Esophagus mucosa (tissue), 1 donor: ENCODE measurements at regions not wholly inside any gene's neighbourhood (a gene's known extent, or its start where the extent isn't known, plus 50 kb on each side); places are given as distances from the start of the nearest gene placed in this dataset.

Source experiments
- ATAC-seq: fragments of 200-7000 bp; cut with Tn5 transposase; one replicate; pipeline ENCODE4 v1.9.1; 2020
- donor health status: DM: yes; HTN: yes; CAD: no.

- ATAC-seq: no peak
These were observed 59.8 kb upstream of the HAO2 start for GRCh38 chr1:119308806-119309205.

DNA sequence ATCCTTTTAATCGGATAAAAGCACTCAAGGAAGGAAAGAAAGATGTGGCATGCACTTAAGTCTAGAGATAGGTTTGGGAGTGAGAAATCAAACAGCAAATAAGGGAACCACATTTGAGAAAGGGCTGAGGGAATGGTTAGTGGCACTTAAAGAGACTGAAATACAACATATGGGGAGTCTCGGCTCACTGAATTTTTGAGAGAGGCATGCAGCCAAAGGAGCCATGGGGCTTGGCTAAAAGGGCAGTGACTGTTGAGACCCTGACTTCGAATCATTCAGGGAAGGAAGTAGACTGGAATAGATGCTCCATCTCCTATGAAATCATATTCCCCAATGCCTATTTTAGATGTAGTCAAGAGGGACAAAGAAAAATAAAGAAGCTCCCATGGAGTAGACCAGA lies 58.3 kb upstream of the HAO2 start:
- ATAC-seq: no peak

GRCh38 chr1:119312500-119312899 lies 56.1 kb upstream of the HAO2 start:
- ATAC-seq: no peak

GRCh38 chr1:119314001-119314796 lies 54.4 kb upstream of the HAO2 start:
- no peak for ATAC-seq

DNA sequence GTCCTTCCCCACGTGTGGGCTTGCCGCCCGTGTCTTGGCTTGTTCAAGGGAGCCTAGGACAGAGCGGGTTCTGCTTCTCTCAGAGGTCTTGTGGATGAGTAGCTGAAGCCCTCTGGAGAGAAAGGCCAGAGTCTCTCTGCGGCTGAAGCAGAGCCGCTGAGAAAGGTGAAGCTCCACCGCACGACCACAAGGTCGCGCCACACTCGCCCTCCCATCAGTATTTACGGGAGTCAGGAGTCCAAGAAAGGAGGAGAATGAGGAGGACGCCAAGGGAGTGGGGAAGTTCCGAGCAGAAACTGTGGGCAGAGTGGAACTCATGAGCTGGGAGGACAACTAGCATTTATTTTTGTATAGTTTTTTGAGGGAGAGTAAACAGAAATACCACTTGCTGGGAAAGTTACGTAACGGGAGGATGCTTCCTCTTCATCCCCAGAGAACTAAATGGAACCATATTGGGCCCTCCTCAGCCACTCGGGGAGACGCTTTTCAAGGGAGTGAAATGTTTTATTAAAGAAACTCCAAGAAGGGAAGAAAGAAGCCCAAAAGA lies 51.6 kb upstream of the HAO2 start:
- no peak for ATAC-seq

DNA sequence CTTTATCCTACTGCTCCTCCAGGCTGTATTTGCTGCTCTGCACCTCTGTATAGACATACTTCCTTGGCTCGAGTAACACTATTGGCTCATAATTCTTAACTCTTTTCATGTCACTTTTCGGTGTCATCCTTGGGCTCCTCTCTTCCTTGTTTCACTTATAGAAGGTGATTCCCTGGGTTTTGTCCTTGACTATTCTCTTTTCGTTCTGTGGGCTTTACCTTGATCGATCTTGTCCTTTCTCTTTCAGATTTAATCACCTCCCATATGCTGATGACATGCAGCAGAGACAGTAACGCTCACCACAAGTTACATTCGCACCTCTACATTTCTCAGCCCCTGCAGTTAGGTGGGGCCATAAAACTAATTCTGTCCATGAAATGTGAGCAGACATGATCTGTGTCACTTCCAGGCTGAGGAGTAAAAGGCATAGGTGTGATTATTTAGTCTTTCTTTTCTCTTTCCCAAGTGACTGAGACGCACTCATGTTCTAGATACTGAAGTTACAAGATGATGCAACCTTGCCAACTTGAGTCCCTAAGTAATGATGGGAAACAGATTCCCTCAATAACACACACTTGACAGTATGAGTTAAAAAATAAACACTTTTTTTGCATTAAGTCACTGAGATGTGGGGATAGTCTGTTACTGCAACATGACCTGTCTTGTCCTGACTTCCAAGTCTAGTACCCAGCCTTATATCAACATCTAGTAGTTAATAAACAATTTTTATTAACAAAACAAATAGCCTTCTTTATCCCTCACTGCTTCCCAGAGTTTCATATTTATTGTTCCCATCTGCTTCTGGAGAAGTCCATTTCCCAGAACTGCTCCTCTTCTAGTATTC lies 49.9 kb upstream of the HAO2 start:
- no peak for ATAC-seq
